ENCODE measurements at regions not wholly inside any gene's neighbourhood (a gene's known extent, or its start where the extent isn't known, plus 50 kb on each side); places are given as distances from the start of the nearest gene placed in this dataset.

GRCh38 chr10:81095238-81095637, 557.5 kb downstream of the SH2D4B start:
- intact Hi-C loops (cut with DNase I; ENCODE audit: low total_unique reads) = no loop called here
- Histone ChIP-seq H3K4me1 (no peaks in the 10 kb centered on the region), H3K9me3 (no peaks in the 10 kb centered on the region), H3K4me3 (no peak overlapping the region), H3K36me3 (no peaks in the 10 kb centered on the region), H3K27ac (no peak overlapping the region), H3K27me3 (no peaks in the 10 kb centered on the region)
- TF ChIP-seq CTCF (IDR thresholded peaks at IDR 0.05) (no peak), POLR2A (IDR thresholded peaks at IDR 0.05) (no peak)
- no peak for DNase-seq

GRCh38 chr10:81096558-81096957, 558.9 kb downstream of the SH2D4B start:
- no peak for DNase-seq
- H3K4me3 ChIP-seq = no peak overlapping the region
- H3K9me3 ChIP-seq = no peaks in the 10 kb centered on the region
- no peaks in the 10 kb centered on the region for H3K27me3 ChIP-seq
- no peaks in the 10 kb centered on the region for H3K4me1 ChIP-seq
- no peaks in the 10 kb centered on the region for H3K36me3 ChIP-seq
- TF ChIP-seq CTCF (IDR thresholded peaks at IDR 0.05) = no peak
- intact Hi-C loops (cut with DNase I; ENCODE audit: low total_unique reads) = no loop called here
- H3K27ac ChIP-seq = no peak overlapping the region

GRCh38 chr10:81101062-81101461, 563.4 kb downstream of the SH2D4B start:
- H3K9me3 ChIP-seq = no peaks in the 10 kb centered on the region

GRCh38 chr10:81104494-81104893, 566.8 kb downstream of the SH2D4B start:
- Histone ChIP-seq H3K4me3 (no peak overlapping the region), H3K9me3 (no peaks in the 10 kb centered on the region), H3K4me1 (no peaks in the 10 kb centered on the region), H3K27ac (no peak overlapping the region), H3K27me3 (no peaks in the 10 kb centered on the region), H3K36me3 (no peaks in the 10 kb centered on the region)
- DNase-seq = no peak
- TF ChIP-seq CTCF (IDR thresholded peaks at IDR 0.05) = no peak
- no peak for TF ChIP-seq POLR2A (IDR thresholded peaks at IDR 0.05)
- intact Hi-C loops (cut with DNase I; ENCODE audit: low total_unique reads) = no loop called here

More at GRCh38 chr10:81101062-81101461, 563.4 kb downstream of the SH2D4B start:
- intact Hi-C loops (cut with DNase I; ENCODE audit: low total_unique reads) = no loop called here
- no peaks in the 10 kb centered on the region for H3K36me3 ChIP-seq
- H3K4me3 ChIP-seq = no peak overlapping the region
- no peaks in the 10 kb centered on the region for H3K27me3 ChIP-seq
- H3K4me1 ChIP-seq = no peaks in the 10 kb centered on the region
- no peak overlapping the region for H3K27ac ChIP-seq
- no peak for DNase-seq
- TF ChIP-seq CTCF (IDR thresholded peaks at IDR 0.05) = no peak
- TF ChIP-seq POLR2A (IDR thresholded peaks at IDR 0.05) = no peak

- Histone ChIP-seq H3K27me3 (no peaks in the 10 kb centered on the region), H3K27ac (no peak overlapping the region), H3K9me3 (no peaks in the 10 kb centered on the region), H3K4me3 (no peak overlapping the region), H3K4me1 (no peaks in the 10 kb centered on the region), H3K36me3 (no peaks in the 10 kb centered on the region)
- no peak for TF ChIP-seq CTCF (IDR thresholded peaks at IDR 0.05)
- no peak for TF ChIP-seq POLR2A (IDR thresholded peaks at IDR 0.05)
- no peak for DNase-seq
- intact Hi-C loops (cut with DNase I; ENCODE audit: low total_unique reads) = no loop called here
These were observed 571.0 kb downstream of the SH2D4B start for GRCh38 chr10:81108516-81109199.

Data from uterus (tissue), 3 donors.